Breast epithelium (tissue), 4 donors: ENCODE measurements at regions not wholly inside any gene's neighbourhood (a gene's known extent, or its start where the extent isn't known, plus 50 kb on each side); places are given as distances from the start of the nearest gene placed in this dataset.

Source experiments
- DNase-seq, 2 donors: peaks; one replicate each; pipeline ENCODE4 v3.0.0-alpha.2; 2019; ENCODE audit warnings: low spot score in 2 of 2
- H3K27ac ChIP-seq, 2 donors: fragments of 200-600 bp; sonication (generic) in 1 of 2; one replicate each; pipeline ENCODE4 v1.5.1; 2016 to 2019; ENCODE audit warnings: mild to moderate bottlenecking in 1 of 2
- H3K27me3 ChIP-seq, 2 donors: fragments of 200-600 bp; sonication (generic) in 1 of 2; one replicate each; pipeline versions ENCODE4 v1.5.1 to v1.6.0; 2017 to 2019; ENCODE audit warnings: control low read depth in 1 of 2, mild to moderate bottlenecking in 1 of 2
- H3K36me3 ChIP-seq: fragments of 200-600 bp; one replicate; pipeline ENCODE4 v1.5.1; 2019
- H3K4me1 ChIP-seq, 2 donors: fragments of 200-600 bp; sonication (generic); one replicate each; pipeline ENCODE4 v1.5.1; 2016 to 2019; ENCODE audit warnings: control low read depth in 1 of 2
- H3K4me3 ChIP-seq, 3 donors: fragments of 200-600 bp; sonication (generic); 1 replicate in 2 of 3; 2 replicates in 1 of 3; pipeline ENCODE4 v1.5.1; 2016 to 2019; ENCODE audit warnings: mild to moderate bottlenecking in 3 of 3, moderate library complexity in 2 of 3
- H3K9me3 ChIP-seq, 2 donors: fragments of 200-600 bp; sonication (generic) in 1 of 2; one replicate each; pipeline ENCODE4 v1.5.1; 2016 to 2019; ENCODE audit warnings: control low read depth in 1 of 2
- POLR2A ChIP-seq: fragments of 450-650 bp; IDR thresholded peaks from one replicate; pipeline ENCODE4 v1.6.1; 2016; ENCODE audit warnings: antibody characterized with exemption, mild to moderate bottlenecking, moderate library complexity
- POLR2AphosphoS5 ChIP-seq, 3 donors: sonication (generic); formaldehyde crosslinking; IDR thresholded peaks; one replicate each; pipeline ENCODE4 v1.6.1; 2017; ENCODE audit warnings: antibody characterized with exemption in 3 of 3
- intact Hi-C: fragments of 100-400 bp; cut with DNase I; formaldehyde crosslinking; loops from one replicate; pipeline ENCODE4 v1.15.1; 2023; ENCODE audit warnings: low total_unique reads
- TF ChIP-seq, protein P1 (sequence below), 3 donors: fragments of 450-650 bp; IDR thresholded peaks; one replicate each; pipeline ENCODE4 v1.5.1; 2016 to 2017; ENCODE audit warnings: antibody characterized with exemption in 3 of 3, mild to moderate bottlenecking in 3 of 3, moderate library complexity in 3 of 3

DNA sequence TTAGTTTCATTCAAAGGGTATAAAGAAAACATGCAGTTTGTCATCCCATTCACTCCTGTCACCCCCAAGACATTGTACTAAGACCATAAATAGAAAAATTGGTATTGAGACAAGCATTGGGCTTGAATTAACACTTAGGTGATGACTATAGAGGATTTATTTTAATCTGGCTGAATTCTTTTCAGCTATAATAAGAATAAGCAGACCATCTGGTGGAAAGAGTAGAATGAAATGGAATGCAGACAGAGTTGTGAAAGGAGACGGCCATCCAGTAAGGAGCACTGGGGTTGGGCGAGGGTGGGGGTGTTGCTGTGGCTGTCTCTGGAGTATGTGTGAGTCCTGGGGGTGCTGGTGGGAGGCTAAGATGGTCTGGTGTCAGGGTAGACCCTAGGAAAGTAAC lies 125.0 kb upstream of the IVNS1ABP start:
- Histone ChIP-seq H3K9me3 (no peaks in the 10 kb centered on the region), H3K4me3 (no peak overlapping the region), H3K4me1 (no peaks in the 10 kb centered on the region), H3K36me3 (no peaks in the 10 kb centered on the region), H3K27me3 (no peaks in the 10 kb centered on the region), H3K27ac (no peak overlapping the region)
- no peak for TF ChIP-seq POLR2A
- TF ChIP-seq POLR2AphosphoS5 (IDR thresholded peaks at IDR 0.05) = no peak
- TF ChIP-seq, protein P1, sequence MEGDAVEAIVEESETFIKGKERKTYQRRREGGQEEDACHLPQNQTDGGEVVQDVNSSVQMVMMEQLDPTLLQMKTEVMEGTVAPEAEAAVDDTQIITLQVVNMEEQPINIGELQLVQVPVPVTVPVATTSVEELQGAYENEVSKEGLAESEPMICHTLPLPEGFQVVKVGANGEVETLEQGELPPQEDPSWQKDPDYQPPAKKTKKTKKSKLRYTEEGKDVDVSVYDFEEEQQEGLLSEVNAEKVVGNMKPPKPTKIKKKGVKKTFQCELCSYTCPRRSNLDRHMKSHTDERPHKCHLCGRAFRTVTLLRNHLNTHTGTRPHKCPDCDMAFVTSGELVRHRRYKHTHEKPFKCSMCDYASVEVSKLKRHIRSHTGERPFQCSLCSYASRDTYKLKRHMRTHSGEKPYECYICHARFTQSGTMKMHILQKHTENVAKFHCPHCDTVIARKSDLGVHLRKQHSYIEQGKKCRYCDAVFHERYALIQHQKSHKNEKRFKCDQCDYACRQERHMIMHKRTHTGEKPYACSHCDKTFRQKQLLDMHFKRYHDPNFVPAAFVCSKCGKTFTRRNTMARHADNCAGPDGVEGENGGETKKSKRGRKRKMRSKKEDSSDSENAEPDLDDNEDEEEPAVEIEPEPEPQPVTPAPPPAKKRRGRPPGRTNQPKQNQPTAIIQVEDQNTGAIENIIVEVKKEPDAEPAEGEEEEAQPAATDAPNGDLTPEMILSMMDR (IDR thresholded peaks at IDR 0.05) = no peak
- intact Hi-C loops = no loop called here
- no peak for DNase-seq

DNA sequence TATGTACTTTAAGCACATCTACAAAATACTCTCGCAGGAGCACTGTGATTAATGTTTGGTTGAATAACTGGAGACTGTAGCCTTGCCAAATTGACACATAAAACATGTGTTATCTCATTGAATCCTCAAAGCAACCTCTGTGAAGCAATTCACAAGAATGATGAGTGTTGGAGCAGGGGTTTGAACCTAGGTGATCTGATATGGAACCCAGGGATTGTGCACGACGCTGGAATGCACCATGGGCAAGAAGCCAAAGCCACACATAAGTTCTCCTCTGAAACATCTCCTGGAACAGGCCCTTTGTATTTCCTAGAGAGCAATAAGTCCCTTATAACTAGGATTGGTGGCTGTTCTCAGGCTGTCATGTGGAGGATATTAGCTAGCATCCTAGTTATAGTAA lies 124.6 kb upstream of the IVNS1ABP start:
- TF ChIP-seq, protein P1 (IDR thresholded peaks at IDR 0.05) = no peak
- TF ChIP-seq POLR2AphosphoS5 (IDR thresholded peaks at IDR 0.05) (no peak), POLR2A (no peak)
- H3K27ac ChIP-seq = no peak overlapping the region
- H3K4me3 ChIP-seq = no peak overlapping the region
- no peaks in the 10 kb centered on the region for H3K4me1 ChIP-seq
- DNase-seq = no peak
- intact Hi-C loops = no loop called here
- no peaks in the 10 kb centered on the region for H3K36me3 ChIP-seq
- H3K27me3 ChIP-seq = no peaks in the 10 kb centered on the region
- H3K9me3 ChIP-seq = no peaks in the 10 kb centered on the region

DNA sequence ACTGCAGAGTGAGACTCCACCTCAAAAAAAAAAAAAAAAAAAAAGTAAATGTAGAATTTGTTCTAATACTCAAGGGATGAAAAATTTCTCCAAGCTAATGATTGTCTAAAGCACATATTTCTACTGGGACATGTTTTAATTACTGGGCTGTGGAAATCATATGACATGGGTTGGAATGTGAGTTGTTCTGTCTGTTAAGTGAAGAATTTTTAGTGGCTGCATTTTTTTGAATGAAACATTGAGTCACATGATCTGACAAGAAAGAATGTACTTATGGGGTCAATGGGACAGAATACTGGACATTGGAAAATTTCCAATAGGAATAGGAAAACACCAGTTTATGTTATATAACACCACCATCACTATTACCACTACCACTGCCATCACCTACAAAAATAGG lies 123.8 kb upstream of the IVNS1ABP start:
- Histone ChIP-seq H3K4me1 (no peaks in the 10 kb centered on the region), H3K36me3 (no peaks in the 10 kb centered on the region), H3K27me3 (no peaks in the 10 kb centered on the region), H3K9me3 (no peaks in the 10 kb centered on the region), H3K27ac (no peak overlapping the region), H3K4me3 (no peak overlapping the region)
- intact Hi-C loops = no loop called here
- TF ChIP-seq, protein P1 (IDR thresholded peaks at IDR 0.05) = no peak
- TF ChIP-seq POLR2A = no peak
- no peak for TF ChIP-seq POLR2AphosphoS5 (IDR thresholded peaks at IDR 0.05)
- DNase-seq = no peak

DNA sequence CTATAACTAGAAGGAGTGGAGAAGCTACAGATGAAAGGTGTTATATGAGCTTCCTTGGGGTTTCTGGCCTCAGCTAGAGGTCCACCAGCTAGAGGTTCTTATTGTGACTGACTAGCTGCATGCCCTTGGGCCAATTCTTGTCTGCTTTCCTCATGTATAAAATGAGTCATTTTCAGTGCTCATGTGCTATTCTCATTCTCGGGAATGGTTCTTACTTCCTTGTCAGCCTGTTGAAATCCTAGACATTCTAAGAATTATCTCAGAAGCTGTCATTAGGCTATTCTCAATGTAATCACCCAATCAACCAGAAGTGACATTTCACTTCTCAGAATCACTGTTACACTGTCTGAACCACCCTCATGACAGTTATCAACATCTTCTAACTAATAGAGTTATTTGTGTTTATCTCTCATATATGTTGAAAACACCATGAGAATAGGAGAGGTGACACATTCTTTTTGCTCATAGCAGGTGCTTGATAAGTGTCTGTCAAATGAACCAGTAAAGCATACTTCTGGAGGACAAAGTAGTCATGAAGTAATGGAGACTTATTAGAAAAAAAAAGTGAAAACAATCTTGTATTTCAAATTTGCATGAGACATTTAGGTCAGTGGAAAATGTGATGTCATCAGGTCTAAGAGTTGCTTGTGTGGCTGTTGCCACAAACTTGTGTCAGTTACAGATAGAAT lies 122.8 kb upstream of the IVNS1ABP start:
- Histone ChIP-seq H3K27ac (no peak overlapping the region), H3K9me3 (no peaks in the 10 kb centered on the region), H3K4me1 (no peaks in the 10 kb centered on the region), H3K27me3 (no peaks in the 10 kb centered on the region), H3K36me3 (no peaks in the 10 kb centered on the region), H3K4me3 (no peak overlapping the region)
- DNase-seq = no peak
- TF ChIP-seq POLR2AphosphoS5 (IDR thresholded peaks at IDR 0.05) (no peak), POLR2A (no peak)
- TF ChIP-seq, protein P1 (IDR thresholded peaks at IDR 0.05) = no peak
- intact Hi-C loops = no loop called here

DNA sequence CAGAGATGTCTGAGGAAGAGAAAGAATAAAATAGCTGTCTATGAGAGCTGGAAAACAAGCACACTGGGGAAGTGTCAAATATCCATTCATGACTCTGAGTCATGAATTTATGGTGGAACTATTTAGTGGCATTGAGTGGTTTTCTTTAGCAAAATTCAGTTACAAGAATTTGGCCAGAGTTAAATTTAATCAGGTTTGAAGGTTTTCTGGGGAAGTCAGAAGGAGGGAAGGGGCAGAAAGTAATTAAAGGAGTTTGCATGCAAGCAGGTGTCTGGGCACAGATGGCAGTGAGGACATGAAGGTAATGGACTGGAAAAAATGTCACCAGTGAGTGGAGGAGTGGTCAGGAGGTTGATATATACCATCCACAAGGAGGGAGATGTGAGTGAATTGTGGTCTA lies 121.9 kb upstream of the IVNS1ABP start:
- H3K36me3 ChIP-seq = no peaks in the 10 kb centered on the region
- no peak overlapping the region for H3K4me3 ChIP-seq
- no peak for DNase-seq
- intact Hi-C loops = no loop called here
- no peak for TF ChIP-seq POLR2A
- TF ChIP-seq, protein P1 (IDR thresholded peaks at IDR 0.05) = no peak
- no peak for TF ChIP-seq POLR2AphosphoS5 (IDR thresholded peaks at IDR 0.05)
- H3K27ac ChIP-seq = no peak overlapping the region
- H3K27me3 ChIP-seq = no peaks in the 10 kb centered on the region
- H3K9me3 ChIP-seq = no peaks in the 10 kb centered on the region
- no peaks in the 10 kb centered on the region for H3K4me1 ChIP-seq
